GM23338 (cell line): ENCODE measurements at regions not wholly inside any gene's neighbourhood (a gene's known extent, or its start where the extent isn't known, plus 50 kb on each side); places are given as distances from the start of the nearest gene placed in this dataset.

Source experiments
- ATAC-seq: fragments of 200-7000 bp; cut with Tn5 transposase; 3 replicates; pipeline ENCODE4 v1.9.1; 2020
- DNase-seq: peaks from one replicate; pipeline ENCODE4 v3.0.0-alpha.2; 2015; ENCODE audit warnings: low spot score
- H2AFZ ChIP-seq: fragments of 200-600 bp; sonication (generic); 2 replicates; pipeline ENCODE4 v1.8.0; 2016; ENCODE audit warnings: antibody characterized with exemption, mild to moderate bottlenecking, moderate library complexity
- H3F3A ChIP-seq: fragments of 200-600 bp; sonication (generic); replicated peaks from 2 replicates; pipeline ENCODE4 v1.8.0; 2017; ENCODE audit warnings: antibody characterized with exemption, mixed run types, low read depth
- H3K27ac ChIP-seq: fragments of 200-600 bp; sonication (generic); 2 replicates; pipeline ENCODE4 v1.6.1; 2016; ENCODE audit warnings: low read depth
- H3K27me3 ChIP-seq: fragments of 200-600 bp; sonication (generic); 2 replicates; pipeline ENCODE4 v1.8.0; 2016; ENCODE audit warnings: mild to moderate bottlenecking, mixed run types, moderate library complexity; ENCODE audit not compliant: insufficient read depth
- H3K36me3 ChIP-seq: fragments of 200-600 bp; sonication (generic); 2 replicates; pipeline ENCODE4 v1.8.0; 2016; ENCODE audit warnings: mild to moderate bottlenecking; ENCODE audit not compliant: insufficient read depth
- H3K4me1 ChIP-seq: fragments of 200-600 bp; sonication (generic); 2 replicates; pipeline ENCODE4 v1.8.0; 2016; ENCODE audit warnings: mild to moderate bottlenecking, moderate library complexity; ENCODE audit not compliant: insufficient read depth
- H3K4me2 ChIP-seq: fragments of 200-600 bp; sonication (generic); 2 replicates; pipeline ENCODE4 v1.7.1; 2017; ENCODE audit warnings: mixed run types
- H3K4me3 ChIP-seq: fragments of 200-600 bp; sonication (generic); 2 replicates; pipeline ENCODE4 v1.6.1; 2016; ENCODE audit warnings: mixed run types
- H3K79me2 ChIP-seq: fragments of 200-600 bp; sonication (generic); replicated peaks from 2 replicates; pipeline ENCODE4 v1.8.0; 2017; ENCODE audit warnings: mild to moderate bottlenecking; ENCODE audit not compliant: insufficient read depth
- H3K9me2 ChIP-seq: fragments of 200-600 bp; sonication (generic); 2 replicates; pipeline ENCODE4 v1.8.0; 2017; ENCODE audit not compliant: insufficient read depth
- H4K20me1 ChIP-seq: fragments of 200-600 bp; sonication (generic); replicated peaks from 2 replicates; pipeline ENCODE4 v1.8.0; 2017; ENCODE audit warnings: mild to moderate bottlenecking; ENCODE audit not compliant: insufficient read depth
- H3K27ac Mint-ChIP-seq: 2 replicates; pipeline ENCODE4 v1.8.0; 2020; ENCODE audit warnings: inconsistent platforms, mild to moderate bottlenecking, moderate library complexity, mixed read lengths
- H3K27me3 Mint-ChIP-seq: 3 replicates; pipeline ENCODE4 v1.8.0; 2022; ENCODE audit warnings: low read depth, mild to moderate bottlenecking, moderate library complexity, mixed read lengths, inconsistent platforms; ENCODE audit not compliant: insufficient read depth, poor library complexity
- H3K36me3 Mint-ChIP-seq: 3 replicates; pipeline ENCODE4 v1.8.0; 2021; ENCODE audit warnings: low read depth, mild to moderate bottlenecking, inconsistent platforms, moderate library complexity, mixed read lengths
- H3K4me1 Mint-ChIP-seq: 3 replicates; pipeline ENCODE4 v1.8.0; 2020; ENCODE audit warnings: mild to moderate bottlenecking, inconsistent platforms, mixed read lengths
- H3K4me3 Mint-ChIP-seq: 3 replicates; pipeline ENCODE4 v1.8.0; 2021; ENCODE audit warnings: moderate library complexity, mild to moderate bottlenecking, inconsistent platforms, mixed read lengths
- H3K9me3 Mint-ChIP-seq: 3 replicates; pipeline ENCODE4 v1.8.0; 2020; ENCODE audit warnings: moderate library complexity, mild to moderate bottlenecking, inconsistent platforms, mixed read lengths
- CREB1 ChIP-seq: fragments of 250-450 bp; sonication (Bioruptor Pico); IDR thresholded peaks from 2 replicates; pipeline ENCODE4 v1.5.0; 2020; ENCODE audit warnings: low read depth, mild to moderate bottlenecking, moderate library complexity
- CTCF ChIP-seq, 2 experiments: fragments of 200-600 bp in 1 of 2; sonication (generic) in 1 of 2; conservative IDR thresholded peaks; 2 replicates each; pipeline versions ENCODE4 v1.5.1 to v1.6.1; 2016 to 2017; ENCODE audit warnings: antibody characterized with exemption in 2 of 2, low read depth in 2 of 2, mild to moderate bottlenecking in 2 of 2, moderate library complexity in 1 of 2
- ETS1 ChIP-seq: IDR thresholded peaks from 2 replicates; pipeline ENCODE4 v1.6.1; 2016; ENCODE audit warnings: antibody characterized with exemption
- EZH2 ChIP-seq: fragments of 200-600 bp; sonication (generic); IDR thresholded peaks from one replicate; pipeline ENCODE4 v1.8.0; 2017; ENCODE audit warnings: antibody characterized with exemption, mild to moderate bottlenecking, low read depth; ENCODE audit not compliant: unreplicated experiment
- EZH2phosphoT487 ChIP-seq: fragments of 200-600 bp; sonication (generic); IDR thresholded peaks from one replicate; pipeline ENCODE4 v1.8.1; 2018; ENCODE audit warnings: antibody characterized with exemption; ENCODE audit not compliant: unreplicated experiment
- JUNB ChIP-seq: IDR thresholded peaks from one replicate; pipeline ENCODE4 v1.6.1; 2016; ENCODE audit warnings: antibody characterized with exemption; ENCODE audit not compliant: unreplicated experiment
- NANOG ChIP-seq: IDR thresholded peaks from 2 replicates; pipeline ENCODE4 v1.6.1; 2016; ENCODE audit warnings: antibody characterized with exemption, borderline replicate concordance
- POLR2AphosphoS5 ChIP-seq: IDR thresholded peaks from 2 replicates; pipeline ENCODE4 v1.6.1; 2016; ENCODE audit warnings: antibody characterized with exemption, low read depth
- REST ChIP-seq: IDR thresholded peaks from one replicate; pipeline ENCODE4 v1.6.1; 2018; ENCODE audit warnings: antibody characterized with exemption; ENCODE audit not compliant: unreplicated experiment
- STAT1 ChIP-seq: IDR thresholded peaks from one replicate; pipeline ENCODE4 v1.6.1; 2016; ENCODE audit warnings: antibody characterized with exemption; ENCODE audit not compliant: unreplicated experiment
- ZNF114 ChIP-seq: fragments of 250-450 bp; sonication (Bioruptor Pico); IDR thresholded peaks from 2 replicates; pipeline ENCODE4 v1.5.0; 2020; ENCODE audit warnings: mild to moderate bottlenecking, moderate library complexity
- ZNF331 ChIP-seq: fragments of 250-450 bp; sonication (Bioruptor Pico); IDR thresholded peaks from 2 replicates; pipeline ENCODE4 v1.5.0; 2020; ENCODE audit warnings: low read depth, mild to moderate bottlenecking, moderate library complexity
- ZNF462 ChIP-seq: fragments of 250-450 bp; sonication (Bioruptor Pico); IDR thresholded peaks from 2 replicates; pipeline ENCODE4 v1.5.0; 2020; ENCODE audit warnings: mild to moderate bottlenecking, moderate library complexity

- H3K4me1 Mint-ChIP-seq = no peaks in the 10 kb centered on the region
- no peaks in the 10 kb centered on the region for H3K9me3 Mint-ChIP-seq
- Histone ChIP-seq H3K27ac (no peak overlapping the region), H2AFZ (no peak overlapping the region), H3K4me3 (no peak overlapping the region), H3K4me1 (no peaks in the 10 kb centered on the region), H3K4me2 (no peak overlapping the region), H3K79me2 (no peaks in the 10 kb centered on the region), H3F3A (no peaks in the 10 kb centered on the region), H4K20me1 (no peaks in the 10 kb centered on the region), H3K27me3 (no peaks in the 10 kb centered on the region), H3K9me2 (0 out of 2 replicates have a peak, but pooled peaks cover 3% of the 10 kb centered on the region), H3K36me3 (no peaks in the 10 kb centered on the region)
- no peak overlapping the region for H3K27ac Mint-ChIP-seq
- no peak overlapping the region for H3K4me3 Mint-ChIP-seq
- DNase-seq (no peak), ATAC-seq (no peak)
- no peaks in the 10 kb centered on the region for H3K36me3 Mint-ChIP-seq
- TF ChIP-seq REST (no peak), ZNF331 (CRISPR knock-in tag) (no peak), STAT1 (no peak), ETS1 (no peak), EZH2phosphoT487 (no peak), POLR2AphosphoS5 (no peak), EZH2 (no peak), JUNB (no peak), CREB1 (CRISPR knock-in tag) (no peak), ZNF462 (CRISPR knock-in tag) (no peak), CTCF (conservative IDR thresholded peaks at IDR 0.05; ENCODE audit: low read depth in 2 of 2) (no peak), NANOG (no peak), ZNF114 (CRISPR knock-in tag) (no peak)
- H3K27me3 Mint-ChIP-seq = no peaks in the 10 kb centered on the region
These were observed 873.1 kb upstream of the PHF14 start for GRCh38 chr7:10100572-10100971.
